Thyroid gland (tissue), 4 donors: ENCODE measurements at regions not wholly inside any gene's neighbourhood (a gene's known extent, or its start where the extent isn't known, plus 50 kb on each side); places are given as distances from the start of the nearest gene placed in this dataset.
"Not testable (repeated sequence)": the region's sequence is repeated elsewhere in the genome, so short reads cannot be mapped to it uniquely, and the experiment has no call there.

ENCODE experiments used
- DNase-seq, 2 donors: peaks; one replicate each; pipeline ENCODE4 v3.0.0-alpha.2; 2019
- H3K27ac ChIP-seq, 3 donors: fragments of 200-600 bp; sonication (generic); 1 replicate in 2 of 3; 2 replicates in 1 of 3; pipeline ENCODE4 v1.5.1; 2016 to 2019; ENCODE audit warnings: mild to moderate bottlenecking in 1 of 3, moderate library complexity in 1 of 3
- H3K27me3 ChIP-seq: fragments of 200-600 bp; sonication (generic); one replicate; pipeline ENCODE4 v1.5.1; 2019
- H3K36me3 ChIP-seq, 2 donors: fragments of 200-600 bp; sonication (generic); one replicate each; pipeline ENCODE4 v1.5.1; 2016 to 2019
- H3K4me1 ChIP-seq, 2 donors: fragments of 200-600 bp; sonication (generic); one replicate each; pipeline ENCODE4 v1.5.1; 2017 to 2019
- H3K4me3 ChIP-seq, 3 donors: fragments of 200-600 bp; sonication (generic); replicated peaks in 1 of 3; 1 replicate in 2 of 3; 2 replicates in 1 of 3; pipeline ENCODE4 v1.5.1; 2016; ENCODE audit warnings: mild to moderate bottlenecking in 1 of 3
- H3K9me3 ChIP-seq: fragments of 200-600 bp; sonication (generic); one replicate; pipeline ENCODE4 v1.5.1; 2017
- POLR2A ChIP-seq, 2 donors: fragments of 450-650 bp; IDR thresholded peaks; one replicate each; pipeline ENCODE4 v1.6.1; 2017; ENCODE audit warnings: antibody characterized with exemption in 2 of 2, mild to moderate bottlenecking in 2 of 2, moderate library complexity in 1 of 2
- WGBS, 2 donors: methylation state at CpG; one replicate each; pipeline ENCODE4 v1.1.5; 2017; 5-methylcytosine and 5-hydroxymethylcytosine counted together
- intact Hi-C: fragments of 100-400 bp; cut with DNase I; formaldehyde crosslinking; loops from one replicate; pipeline ENCODE4 v1.15.1; 2023

GRCh38 chr9:41367301-41367700 is 178.2 kb upstream of the ZNG1F start:
- H3K27ac ChIP-seq, H3K4me1 ChIP-seq, intact Hi-C loops, H3K4me3 ChIP-seq, H3K9me3 ChIP-seq, H3K27me3 ChIP-seq, H3K36me3 ChIP-seq, DNase-seq: not testable (repeated sequence)
- 58 to 82% methylated on average over 2 of the region's 3 CpGs for WGBS, 2 donors

GRCh38 chr9:41361790-41362189 is 172.7 kb upstream of the ZNG1F start:
- H3K9me3 ChIP-seq, intact Hi-C loops, H3K36me3 ChIP-seq, H3K4me1 ChIP-seq, H3K27ac ChIP-seq, H3K4me3 ChIP-seq, DNase-seq, H3K27me3 ChIP-seq: not testable (repeated sequence)
- WGBS, 2 donors = 80 to 100% methylated on average over 1 of the region's 1 CpG

GRCh38 chr9:41359116-41359515 is 170.0 kb upstream of the ZNG1F start:
- H3K9me3 ChIP-seq, H3K36me3 ChIP-seq, H3K27me3 ChIP-seq, H3K4me1 ChIP-seq, intact Hi-C loops: not testable (repeated sequence)
- H3K4me3 ChIP-seq = peak overlapping the region; percentile 10 to 69 (median 54)
- peak; percentile 28 to 33 for DNase-seq
- 0% methylated on average over 18 of the region's 27 CpGs; no CpG with 5 or more reads in 1 of the 2 donors for WGBS, 2 donors
- peak overlapping the region; percentile 22 to 53 (median 41) for H3K27ac ChIP-seq

- peak; percentile 87 for DNase-seq
- H3K9me3 ChIP-seq, intact Hi-C loops, H3K4me1 ChIP-seq, H3K27me3 ChIP-seq, H3K36me3 ChIP-seq: not testable (repeated sequence)
- peak in 1 of 2 donors; percentile 83 for TF ChIP-seq POLR2A (IDR thresholded peaks at IDR 0.05)
- Histone ChIP-seq H3K4me3 (peak overlapping the region; percentile 10 to 69 (median 54)), H3K27ac (peak overlapping the region; percentile 22 to 70 (median 41))
- WGBS, 2 donors = no CpG with 5 or more reads among the region's 40 CpGs
Measured at GRCh38 chr9:41358682-41359081, 169.6 kb upstream of the ZNG1F start.

GRCh38 chr9:41357918-41358404 is 168.8 kb upstream of the ZNG1F start:
- H3K27me3 ChIP-seq, intact Hi-C loops, H3K36me3 ChIP-seq, H3K4me1 ChIP-seq, H3K9me3 ChIP-seq: not testable (repeated sequence)
- Histone ChIP-seq H3K4me3 (peak overlapping the region in 1 of 3 donors; percentile 54), H3K27ac (peak overlapping the region in 1 of 3 donors; percentile 5)
- peak; percentile 3 to 7 for DNase-seq
- 40 to 63% methylated on average over 13 to 17 of the region's 31 CpGs for WGBS, 2 donors

- H3K27me3 ChIP-seq, H3K4me1 ChIP-seq, H3K4me3 ChIP-seq, DNase-seq, H3K27ac ChIP-seq, H3K36me3 ChIP-seq, intact Hi-C loops, H3K9me3 ChIP-seq: not testable (repeated sequence)
- WGBS, 2 donors = 92 to 94% methylated on average over 16 to 18 of the region's 21 CpGs
Measured at GRCh38 chr9:41357350-41357748, 168.2 kb upstream of the ZNG1F start.

GRCh38 chr9:41356588-41357349 is 167.7 kb upstream of the ZNG1F start:
- H3K9me3 ChIP-seq, H3K36me3 ChIP-seq, intact Hi-C loops, H3K27me3 ChIP-seq, H3K4me1 ChIP-seq, H3K4me3 ChIP-seq: not testable (repeated sequence)
- peak overlapping the region in 1 of 3 donors; percentile 24 for H3K27ac ChIP-seq
- DNase-seq = peak; percentile 92
- WGBS, 2 donors = 9% methylated on average over 7 of the region's 42 CpGs; no CpG with 5 or more reads in 1 of the 2 donors

- H3K4me1 ChIP-seq, H3K4me3 ChIP-seq, intact Hi-C loops: not testable (repeated sequence)
Measured at GRCh38 chr9:41355712-41356450, 166.8 kb upstream of the ZNG1F start.

GRCh38 chr9:41354978-41355377 is 165.9 kb upstream of the ZNG1F start:
- peak in 1 of 2 donors; percentile 8 for DNase-seq
- H3K4me1 ChIP-seq, H3K27me3 ChIP-seq, intact Hi-C loops, H3K4me3 ChIP-seq, H3K36me3 ChIP-seq, H3K27ac ChIP-seq, H3K9me3 ChIP-seq: not testable (repeated sequence)
- 13% methylated on average over 4 of the region's 19 CpGs; no CpG with 5 or more reads in 1 of the 2 donors for WGBS, 2 donors

More at GRCh38 chr9:41355712-41356450, 166.8 kb upstream of the ZNG1F start:
- DNase-seq, H3K9me3 ChIP-seq, H3K27me3 ChIP-seq, H3K27ac ChIP-seq, H3K36me3 ChIP-seq: not testable (repeated sequence)
- 28 to 31% methylated on average over 4 to 7 of the region's 36 CpGs for WGBS, 2 donors

GRCh38 chr9:41354060-41354934 is 165.2 kb upstream of the ZNG1F start:
- H3K36me3 ChIP-seq, intact Hi-C loops, DNase-seq, H3K4me3 ChIP-seq, H3K4me1 ChIP-seq, H3K27ac ChIP-seq, H3K27me3 ChIP-seq, H3K9me3 ChIP-seq: not testable (repeated sequence)
- 15 to 26% methylated on average over 12 to 20 of the region's 47 CpGs for WGBS, 2 donors

GRCh38 chr9:41353026-41353425 is 163.9 kb upstream of the ZNG1F start:
- WGBS, 2 donors = 87 to 90% methylated on average over 15 to 19 of the region's 20 CpGs
- H3K27me3 ChIP-seq, H3K36me3 ChIP-seq, H3K9me3 ChIP-seq, H3K4me3 ChIP-seq, intact Hi-C loops, H3K4me1 ChIP-seq, H3K27ac ChIP-seq, DNase-seq: not testable (repeated sequence)

GRCh38 chr9:41352390-41352789 is 163.3 kb upstream of the ZNG1F start:
- H3K27me3 ChIP-seq, H3K4me1 ChIP-seq, DNase-seq, H3K9me3 ChIP-seq, H3K4me3 ChIP-seq, H3K27ac ChIP-seq, H3K36me3 ChIP-seq, intact Hi-C loops: not testable (repeated sequence)
- WGBS, 2 donors = 87 to 95% methylated on average over 16 to 20 of the region's 20 CpGs
